HL-60 (cell line): ENCODE measurements at regions not wholly inside any gene's neighbourhood (a gene's known extent, or its start where the extent isn't known, plus 50 kb on each side); places are given as distances from the start of the nearest gene placed in this dataset.

ENCODE experiments used
- DNase-seq, 2 experiments: peaks; one replicate each; pipeline ENCODE4 v3.0.0-alpha.2; 2010 to 2020; ENCODE audit warnings: low read depth in 1 of 2, low spot score in 1 of 2
- H3K27ac ChIP-seq: fragments of 250-450 bp; sonication (Bioruptor Pico); replicated peaks from 2 replicates; pipeline ENCODE4 v1.5.1; 2020; ENCODE audit warnings: mild to moderate bottlenecking, moderate library complexity
- H3K27me3 ChIP-seq: fragments of 250-450 bp; sonication (Bioruptor Pico); 2 replicates; pipeline ENCODE4 v1.5.1; 2021; ENCODE audit warnings: mild to moderate bottlenecking, moderate library complexity; ENCODE audit not compliant: insufficient read depth, poor library complexity, severe bottlenecking
- H3K4me3 ChIP-seq: replicated peaks from 2 replicates; pipeline ENCODE4 v1.5.1; 2011; ENCODE audit warnings: mild to moderate bottlenecking, control low read depth, low read length; ENCODE audit not compliant: insufficient read depth
- GABPA ChIP-seq: IDR thresholded peaks from 2 replicates; pipeline ENCODE4 v1.6.1; 2012; ENCODE audit warnings: low read depth
- POLR2AphosphoS5 ChIP-seq: IDR thresholded peaks from 2 replicates; pipeline ENCODE4 v1.6.1; 2012; ENCODE audit warnings: low read depth
- SPI1 ChIP-seq: IDR thresholded peaks from 2 replicates; pipeline ENCODE4 v1.6.1; 2012; ENCODE audit warnings: low read depth, mild to moderate bottlenecking, borderline replicate concordance
- TF ChIP-seq, protein P1 (sequence below): IDR thresholded peaks from 2 replicates; pipeline ENCODE4 v1.6.1; 2012; ENCODE audit warnings: low read depth; ENCODE audit not compliant: insufficient replicate concordance
- TF ChIP-seq, protein P2 (sequence below): IDR thresholded peaks from one replicate; pipeline ENCODE4 v1.5.1; 2011; ENCODE audit warnings: low read length, control low read depth, inconsistent platforms; ENCODE audit not compliant: insufficient read depth

DNA sequence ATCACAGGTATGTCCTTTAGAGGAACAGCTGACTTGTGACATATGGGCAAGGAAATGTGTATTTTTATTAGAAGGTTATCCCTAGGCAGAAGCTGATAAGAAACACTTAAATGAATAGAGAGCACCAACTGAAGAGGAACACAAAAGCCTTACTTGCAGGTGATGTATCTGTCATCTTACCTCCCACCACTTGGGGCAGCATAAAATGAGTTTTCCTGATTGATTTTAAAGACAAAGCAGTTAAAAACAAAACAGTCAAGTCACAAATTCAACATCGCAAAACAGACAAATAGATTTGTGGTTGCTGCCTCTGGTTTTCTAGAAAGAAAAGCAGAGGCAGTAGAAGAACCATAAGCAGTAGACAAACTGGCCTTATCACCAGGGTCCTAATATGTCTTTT lies 302.4 kb upstream of the ZNF462 start:
- no peak overlapping the region for H3K4me3 ChIP-seq
- H3K27me3 ChIP-seq = no peaks in the 10 kb centered on the region
- DNase-seq = no peak
- H3K27ac ChIP-seq = no peak overlapping the region
- TF ChIP-seq POLR2AphosphoS5 = no peak
- TF ChIP-seq GABPA = no peak
- TF ChIP-seq, protein P1, sequence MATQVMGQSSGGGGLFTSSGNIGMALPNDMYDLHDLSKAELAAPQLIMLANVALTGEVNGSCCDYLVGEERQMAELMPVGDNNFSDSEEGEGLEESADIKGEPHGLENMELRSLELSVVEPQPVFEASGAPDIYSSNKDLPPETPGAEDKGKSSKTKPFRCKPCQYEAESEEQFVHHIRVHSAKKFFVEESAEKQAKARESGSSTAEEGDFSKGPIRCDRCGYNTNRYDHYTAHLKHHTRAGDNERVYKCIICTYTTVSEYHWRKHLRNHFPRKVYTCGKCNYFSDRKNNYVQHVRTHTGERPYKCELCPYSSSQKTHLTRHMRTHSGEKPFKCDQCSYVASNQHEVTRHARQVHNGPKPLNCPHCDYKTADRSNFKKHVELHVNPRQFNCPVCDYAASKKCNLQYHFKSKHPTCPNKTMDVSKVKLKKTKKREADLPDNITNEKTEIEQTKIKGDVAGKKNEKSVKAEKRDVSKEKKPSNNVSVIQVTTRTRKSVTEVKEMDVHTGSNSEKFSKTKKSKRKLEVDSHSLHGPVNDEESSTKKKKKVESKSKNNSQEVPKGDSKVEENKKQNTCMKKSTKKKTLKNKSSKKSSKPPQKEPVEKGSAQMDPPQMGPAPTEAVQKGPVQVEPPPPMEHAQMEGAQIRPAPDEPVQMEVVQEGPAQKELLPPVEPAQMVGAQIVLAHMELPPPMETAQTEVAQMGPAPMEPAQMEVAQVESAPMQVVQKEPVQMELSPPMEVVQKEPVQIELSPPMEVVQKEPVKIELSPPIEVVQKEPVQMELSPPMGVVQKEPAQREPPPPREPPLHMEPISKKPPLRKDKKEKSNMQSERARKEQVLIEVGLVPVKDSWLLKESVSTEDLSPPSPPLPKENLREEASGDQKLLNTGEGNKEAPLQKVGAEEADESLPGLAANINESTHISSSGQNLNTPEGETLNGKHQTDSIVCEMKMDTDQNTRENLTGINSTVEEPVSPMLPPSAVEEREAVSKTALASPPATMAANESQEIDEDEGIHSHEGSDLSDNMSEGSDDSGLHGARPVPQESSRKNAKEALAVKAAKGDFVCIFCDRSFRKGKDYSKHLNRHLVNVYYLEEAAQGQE = no peak
- TF ChIP-seq, protein P2, sequence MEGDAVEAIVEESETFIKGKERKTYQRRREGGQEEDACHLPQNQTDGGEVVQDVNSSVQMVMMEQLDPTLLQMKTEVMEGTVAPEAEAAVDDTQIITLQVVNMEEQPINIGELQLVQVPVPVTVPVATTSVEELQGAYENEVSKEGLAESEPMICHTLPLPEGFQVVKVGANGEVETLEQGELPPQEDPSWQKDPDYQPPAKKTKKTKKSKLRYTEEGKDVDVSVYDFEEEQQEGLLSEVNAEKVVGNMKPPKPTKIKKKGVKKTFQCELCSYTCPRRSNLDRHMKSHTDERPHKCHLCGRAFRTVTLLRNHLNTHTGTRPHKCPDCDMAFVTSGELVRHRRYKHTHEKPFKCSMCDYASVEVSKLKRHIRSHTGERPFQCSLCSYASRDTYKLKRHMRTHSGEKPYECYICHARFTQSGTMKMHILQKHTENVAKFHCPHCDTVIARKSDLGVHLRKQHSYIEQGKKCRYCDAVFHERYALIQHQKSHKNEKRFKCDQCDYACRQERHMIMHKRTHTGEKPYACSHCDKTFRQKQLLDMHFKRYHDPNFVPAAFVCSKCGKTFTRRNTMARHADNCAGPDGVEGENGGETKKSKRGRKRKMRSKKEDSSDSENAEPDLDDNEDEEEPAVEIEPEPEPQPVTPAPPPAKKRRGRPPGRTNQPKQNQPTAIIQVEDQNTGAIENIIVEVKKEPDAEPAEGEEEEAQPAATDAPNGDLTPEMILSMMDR = no peak
- TF ChIP-seq SPI1 = no peak

DNA sequence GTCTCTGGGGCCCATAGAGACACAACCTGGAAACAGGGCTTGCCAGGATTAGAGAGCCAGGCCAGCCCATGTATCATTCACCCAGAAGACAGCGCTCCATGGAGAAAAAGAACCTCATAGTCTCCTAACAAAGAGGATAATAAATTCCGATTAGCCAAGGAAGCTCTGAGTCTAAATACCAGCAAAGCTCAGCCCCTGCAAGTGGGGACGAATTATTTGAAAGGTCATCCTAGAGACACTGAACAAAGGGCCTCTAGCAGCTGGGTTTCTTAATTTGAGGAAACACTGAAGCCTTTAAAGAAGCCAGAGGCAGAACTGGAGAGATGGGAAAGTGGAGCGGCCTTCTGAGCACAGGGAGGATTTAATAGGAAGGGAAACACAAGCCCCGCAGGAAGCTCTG lies 287.1 kb upstream of the ZNF462 start:
- DNase-seq = no peak
- TF ChIP-seq POLR2AphosphoS5 = no peak
- TF ChIP-seq, protein P2 = no peak
- TF ChIP-seq, protein P1 = no peak
- no peak for TF ChIP-seq SPI1
- TF ChIP-seq GABPA = no peak
- no peaks in the 10 kb centered on the region for H3K27me3 ChIP-seq
- no peak overlapping the region for H3K4me3 ChIP-seq
- H3K27ac ChIP-seq = no peak overlapping the region

DNA sequence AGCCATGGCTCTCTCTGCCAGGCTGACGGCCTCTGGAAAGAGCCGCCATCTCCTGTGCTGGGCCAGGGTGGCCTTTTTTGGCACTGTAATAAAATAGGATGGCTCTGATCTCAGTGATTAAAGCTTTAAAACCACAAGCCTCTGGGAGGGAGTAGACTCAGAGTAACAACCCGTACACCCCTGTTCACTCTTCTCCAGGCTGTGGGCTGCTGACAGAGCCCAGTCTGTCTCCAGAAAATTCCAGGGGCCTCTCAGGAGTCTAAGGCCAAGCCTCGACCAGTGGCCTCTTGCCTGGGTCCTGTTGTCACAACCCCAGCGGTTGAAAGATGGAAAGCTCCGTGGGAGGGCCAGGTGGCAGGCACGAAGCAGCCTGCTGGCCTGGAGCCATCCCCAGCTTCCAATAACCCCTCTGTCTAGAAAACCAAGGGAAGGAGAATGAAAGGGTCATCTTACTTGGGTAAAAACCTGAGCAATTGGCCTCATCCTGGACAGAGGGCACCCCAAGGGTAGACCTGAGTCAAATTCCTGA lies 286.7 kb upstream of the ZNF462 start:
- TF ChIP-seq POLR2AphosphoS5 = no peak
- no peak overlapping the region for H3K4me3 ChIP-seq
- H3K27ac ChIP-seq = no peak overlapping the region
- no peaks in the 10 kb centered on the region for H3K27me3 ChIP-seq
- DNase-seq = no peak

DNA sequence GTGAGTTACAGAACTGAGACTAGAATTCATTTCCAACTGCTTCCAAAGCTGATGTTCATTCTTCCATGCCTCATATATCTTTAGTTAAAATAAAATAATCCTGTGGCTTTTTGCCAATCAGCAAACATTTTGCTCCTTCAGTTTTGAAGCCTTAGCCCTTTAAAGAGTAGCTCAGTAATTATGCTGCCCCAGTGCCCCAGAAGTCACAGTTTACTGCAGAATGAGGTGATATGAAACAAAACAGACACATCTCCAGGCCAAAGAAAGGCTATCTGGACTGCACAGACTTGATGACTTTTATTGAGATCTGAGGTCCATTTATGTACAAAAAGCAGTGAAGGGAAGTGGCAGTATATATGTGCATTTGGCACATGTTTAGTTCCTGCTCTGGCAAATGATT lies 285.8 kb upstream of the ZNF462 start:
- Histone ChIP-seq H3K27ac (no peak overlapping the region), H3K27me3 (no peaks in the 10 kb centered on the region), H3K4me3 (no peak overlapping the region)
- TF ChIP-seq, protein P2 = no peak
- TF ChIP-seq, protein P1 = no peak
- no peak for DNase-seq
